DOHH2 (cell line): ENCODE measurements at regions not wholly inside any gene's neighbourhood (a gene's known extent, or its start where the extent isn't known, plus 50 kb on each side); places are given as distances from the start of the nearest gene placed in this dataset.

Experiments used
- H3F3A ChIP-seq: fragments of 200-600 bp; sonication (generic), shearing (Covaris generic); 2 replicates; pipeline ENCODE4 v1.6.0; 2016; ENCODE audit warnings: antibody characterized with exemption, mild to moderate bottlenecking; ENCODE audit not compliant: control insufficient read depth, insufficient read depth
- H3K27ac ChIP-seq: fragments of 200-600 bp; sonication (generic); 2 replicates; pipeline ENCODE4 v1.5.1; 2014; ENCODE audit warnings: low read depth, mild to moderate bottlenecking, low read length, moderate library complexity
- H3K27me3 ChIP-seq: fragments of 200-600 bp; sonication (generic); 2 replicates; pipeline ENCODE4 v1.6.1; 2014; ENCODE audit warnings: mild to moderate bottlenecking, low read length, mixed read lengths; ENCODE audit not compliant: control insufficient read depth
- H3K36me3 ChIP-seq: fragments of 200-600 bp; sonication (generic); 2 replicates; pipeline ENCODE4 v1.6.1; 2014; ENCODE audit warnings: mild to moderate bottlenecking, low read length, moderate library complexity, mixed read lengths; ENCODE audit not compliant: control insufficient read depth
- H3K4me1 ChIP-seq: fragments of 200-600 bp; sonication (generic); 2 replicates; pipeline ENCODE4 v1.6.1; 2014; ENCODE audit warnings: mild to moderate bottlenecking, low read length, mixed read lengths; ENCODE audit not compliant: control insufficient read depth
- H3K4me2 ChIP-seq: fragments of 200-600 bp; sonication (generic); 2 replicates; pipeline ENCODE4 v1.6.0; 2014; ENCODE audit warnings: mild to moderate bottlenecking, low read length, moderate library complexity
- H3K4me3 ChIP-seq: fragments of 200-600 bp; sonication (generic); 2 replicates; pipeline ENCODE4 v1.5.1; 2014; ENCODE audit warnings: mild to moderate bottlenecking, low read length, mixed read lengths
- H3K79me2 ChIP-seq: fragments of 200-600 bp; sonication (generic); 2 replicates; pipeline ENCODE4 v1.6.1; 2014; ENCODE audit warnings: mild to moderate bottlenecking, low read length, mixed read lengths; ENCODE audit not compliant: control insufficient read depth
- H3K9me2 ChIP-seq: fragments of 200-600 bp; sonication (generic); replicated peaks from 2 replicates; pipeline ENCODE4 v1.6.1; 2014; ENCODE audit warnings: mild to moderate bottlenecking, low read length, mixed read lengths; ENCODE audit not compliant: control insufficient read depth
- H3K9me3 ChIP-seq: fragments of 200-600 bp; sonication (generic); 2 replicates; pipeline ENCODE4 v1.6.1; 2014; ENCODE audit warnings: antibody characterized with exemption, low read length, mixed read lengths; ENCODE audit not compliant: control insufficient read depth, insufficient read depth
- H4K20me1 ChIP-seq: fragments of 200-600 bp; sonication (generic); 2 replicates; pipeline ENCODE4 v1.6.0; 2014; ENCODE audit warnings: low read depth, mild to moderate bottlenecking, antibody characterized with exemption, low read length, moderate library complexity; ENCODE audit not compliant: control insufficient read depth, insufficient read depth
- CTCF ChIP-seq: fragments of 200-600 bp; sonication (generic); IDR thresholded peaks from one replicate; pipeline ENCODE4 v1.5.1; 2014; ENCODE audit warnings: antibody characterized with exemption, mild to moderate bottlenecking, low read depth, low read length; ENCODE audit not compliant: poor library complexity, severe bottlenecking
- EZH2phosphoT487 ChIP-seq: fragments of 200-600 bp; sonication (generic); IDR thresholded peaks from 2 replicates; pipeline ENCODE4 v1.6.1; 2017; ENCODE audit warnings: borderline replicate concordance, mild to moderate bottlenecking, antibody characterized with exemption, low read length, moderate library complexity, mixed read lengths

GRCh38 chr10:84938117-84938905 lies 609.9 kb downstream of the CCSER2 start:
- H3K79me2 ChIP-seq = no peaks in the 10 kb centered on the region
- H3K9me2 ChIP-seq = no peaks in the 10 kb centered on the region
- H3K4me3 ChIP-seq = no peak overlapping the region
- H3K27ac ChIP-seq = no peak overlapping the region
- H4K20me1 ChIP-seq = no peaks in the 10 kb centered on the region
- H3K36me3 ChIP-seq = no peaks in the 10 kb centered on the region
- H3F3A ChIP-seq = no peaks in the 10 kb centered on the region
- H3K4me2 ChIP-seq = no peak overlapping the region
- H3K4me1 ChIP-seq = no peaks in the 10 kb centered on the region
- TF ChIP-seq EZH2phosphoT487 = no peak
- no peak for TF ChIP-seq CTCF
- H3K27me3 ChIP-seq = no peaks in the 10 kb centered on the region
- no peaks in the 10 kb centered on the region for H3K9me3 ChIP-seq

GRCh38 chr10:84943541-84943940 lies 615.2 kb downstream of the CCSER2 start:
- no peak overlapping the region for H3K4me2 ChIP-seq
- no peaks in the 10 kb centered on the region for H3K27me3 ChIP-seq
- H3K4me1 ChIP-seq = no peaks in the 10 kb centered on the region
- no peak overlapping the region for H3K27ac ChIP-seq
- no peaks in the 10 kb centered on the region for H3K79me2 ChIP-seq
- H3K4me3 ChIP-seq = no peak overlapping the region
- no peaks in the 10 kb centered on the region for H3K9me3 ChIP-seq
- TF ChIP-seq CTCF (no peak), EZH2phosphoT487 (no peak)
- H3F3A ChIP-seq = no peaks in the 10 kb centered on the region
- no peaks in the 10 kb centered on the region for H3K9me2 ChIP-seq
- H3K36me3 ChIP-seq = no peaks in the 10 kb centered on the region
- H4K20me1 ChIP-seq = no peaks in the 10 kb centered on the region

- Histone ChIP-seq H3K79me2 (no peaks in the 10 kb centered on the region), H3K4me1 (no peaks in the 10 kb centered on the region), H3K36me3 (no peaks in the 10 kb centered on the region), H3K4me2 (no peak overlapping the region), H3K27ac (no peak overlapping the region), H3K9me2 (no peaks in the 10 kb centered on the region), H3F3A (no peaks in the 10 kb centered on the region), H3K4me3 (no peak overlapping the region), H4K20me1 (no peaks in the 10 kb centered on the region), H3K27me3 (no peaks in the 10 kb centered on the region), H3K9me3 (no peaks in the 10 kb centered on the region)
- no peak for TF ChIP-seq EZH2phosphoT487
- TF ChIP-seq CTCF = no peak
Observed at GRCh38 chr10:84944187-84944586, 615.8 kb downstream of the CCSER2 start.
